Stimulated activated CD4-positive, alpha-beta T cell treated with anti-CD3 and anti-CD28 coated beads, Interleukin-12 subunit alpha, Interleukin-12 subunit beta, amount 100 ng/mL, for 48 hours (primary cell): ENCODE measurements at regions not wholly inside any gene's neighbourhood (a gene's known extent, or its start where the extent isn't known, plus 50 kb on each side); places are given as distances from the start of the nearest gene placed in this dataset.
"Not testable (repeated sequence)": the region's sequence is repeated elsewhere in the genome, so short reads cannot be mapped to it uniquely, and the experiment has no call there.

Source experiments
- DNase-seq, 3 donors: peaks; one replicate each; pipeline ENCODE4 v3.0.0-alpha.2; 2020; ENCODE audit warnings: low read depth in 2 of 3, low spot score in 1 of 3

- DNase-seq, result not testable (repeated sequence)
These were observed 145.7 kb downstream of the NPIPB11 start for GRCh38 chr16:29260683-29261426.

GRCh38 chr16:29259635-29260457, 146.7 kb downstream of the NPIPB11 start:
- DNase-seq, result not testable (repeated sequence)

- not testable (repeated sequence) for DNase-seq
These were observed 147.4 kb downstream of the NPIPB11 start for GRCh38 chr16:29258946-29259634.

GRCh38 chr16:29257419-29258336, 148.8 kb downstream of the NPIPB11 start:
- not testable (repeated sequence) for DNase-seq

- DNase-seq, result no peak
These were observed 150.0 kb downstream of the NPIPB11 start for GRCh38 chr16:29256501-29256981.

- not testable (repeated sequence) for DNase-seq
These were observed 150.6 kb downstream of the NPIPB11 start for GRCh38 chr16:29255957-29256356.

GRCh38 chr16:29255496-29255796, 151.1 kb downstream of the NPIPB11 start:
- DNase-seq, result not testable (repeated sequence)

- DNase-seq, result no peak
These were observed 151.6 kb downstream of the NPIPB11 start for GRCh38 chr16:29254676-29255495.

- not testable (repeated sequence) for DNase-seq
These were observed 152.6 kb downstream of the NPIPB11 start for GRCh38 chr16:29253716-29254590.

- DNase-seq, result not testable (repeated sequence)
These were observed 153.4 kb downstream of the NPIPB11 start for GRCh38 chr16:29253066-29253590.

- not testable (repeated sequence) for DNase-seq
These were observed 154.2 kb downstream of the NPIPB11 start for GRCh38 chr16:29252311-29252710.

GRCh38 chr16:29251571-29252011, 154.9 kb downstream of the NPIPB11 start:
- not testable (repeated sequence) for DNase-seq

GRCh38 chr16:29250923-29251434, 155.5 kb downstream of the NPIPB11 start:
- DNase-seq, result not testable (repeated sequence)

GRCh38 chr16:29250469-29250868, 156.0 kb downstream of the NPIPB11 start:
- not testable (repeated sequence) for DNase-seq

- not testable (repeated sequence) for DNase-seq
These were observed 157.6 kb downstream of the NPIPB11 start for GRCh38 chr16:29248940-29249318.

GRCh38 chr16:29248306-29248939, 158.1 kb downstream of the NPIPB11 start:
- not testable (repeated sequence) for DNase-seq

- not testable (repeated sequence) for DNase-seq
These were observed 160.4 kb downstream of the NPIPB11 start for GRCh38 chr16:29246091-29246490.

GRCh38 chr16:29237971-29238370, 168.5 kb downstream of the NPIPB11 start:
- no peak for DNase-seq
